ENCODE measurements at regions not wholly inside any gene's neighbourhood (a gene's known extent, or its start where the extent isn't known, plus 50 kb on each side); places are given as distances from the start of the nearest gene placed in this dataset.
"Not testable (repeated sequence)": the region's sequence is repeated elsewhere in the genome, so short reads cannot be mapped to it uniquely, and the experiment has no call there.

GRCh38 chr2:186423481-186423880 is 62.6 kb upstream of the ZC3H15 start:
- H3K4me3 ChIP-seq (replicated peaks in 1 of 3): no peak overlapping the region
- 83 to 89% methylated on average over 2 of the region's 2 CpGs for WGBS, 2 donors
- no peaks in the 10 kb centered on the region for H3K36me3 ChIP-seq
- no peaks in the 10 kb centered on the region for H3K27me3 ChIP-seq
- no peak for DNase-seq
- intact Hi-C loops (cut with DNase I): no loop called here
- H3K27ac ChIP-seq: no peak overlapping the region
- H3K9me3 ChIP-seq: no peaks in the 10 kb centered on the region
- TF ChIP-seq CTCF (IDR thresholded peaks at IDR 0.05) (no peak), POLR2A (IDR thresholded peaks at IDR 0.05) (no peak)
- no peaks in the 10 kb centered on the region for H3K4me1 ChIP-seq

- intact Hi-C loops (cut with DNase I): no loop called here
- WGBS, 2 donors: 73% methylated on average over 2 of the region's 2 CpGs
These were observed 61.8 kb upstream of the ZC3H15 start for GRCh38 chr2:186424265-186424664.

GRCh38 chr2:186425576-186425975 is 60.5 kb upstream of the ZC3H15 start:
- H3K4me1 ChIP-seq: no peaks in the 10 kb centered on the region
- TF ChIP-seq POLR2A (IDR thresholded peaks at IDR 0.05) (no peak), CTCF (IDR thresholded peaks at IDR 0.05) (no peak)
- 83 to 84% methylated on average over 1 of the region's 1 CpG for WGBS, 2 donors
- no peaks in the 10 kb centered on the region for H3K9me3 ChIP-seq
- intact Hi-C loops (cut with DNase I): no loop called here
- no peaks in the 10 kb centered on the region for H3K36me3 ChIP-seq
- H3K4me3 ChIP-seq (replicated peaks in 1 of 3): no peak overlapping the region
- no peak for DNase-seq
- no peak overlapping the region for H3K27ac ChIP-seq
- no peaks in the 10 kb centered on the region for H3K27me3 ChIP-seq

More at GRCh38 chr2:186424265-186424664, 61.8 kb upstream of the ZC3H15 start:
- no peaks in the 10 kb centered on the region for H3K36me3 ChIP-seq
- no peak for DNase-seq
- H3K27me3 ChIP-seq: no peaks in the 10 kb centered on the region
- H3K4me1 ChIP-seq: no peaks in the 10 kb centered on the region
- no peak overlapping the region for H3K27ac ChIP-seq
- H3K9me3 ChIP-seq: no peaks in the 10 kb centered on the region
- TF ChIP-seq POLR2A (IDR thresholded peaks at IDR 0.05) (no peak), CTCF (IDR thresholded peaks at IDR 0.05) (no peak)
- H3K4me3 ChIP-seq (replicated peaks in 1 of 3): no peak overlapping the region

GRCh38 chr2:186426153-186427016 is 59.7 kb upstream of the ZC3H15 start:
- no peaks in the 10 kb centered on the region for H3K9me3 ChIP-seq
- 94% methylated on average over 3 of the region's 3 CpGs for WGBS, 2 donors
- no peaks in the 10 kb centered on the region for H3K36me3 ChIP-seq
- H3K27ac ChIP-seq: no peak overlapping the region
- no peaks in the 10 kb centered on the region for H3K4me1 ChIP-seq
- no peak for TF ChIP-seq POLR2A (IDR thresholded peaks at IDR 0.05)
- no peak for TF ChIP-seq CTCF (IDR thresholded peaks at IDR 0.05)
- DNase-seq: no peak
- no peak overlapping the region for H3K4me3 ChIP-seq (replicated peaks in 1 of 3)
- intact Hi-C loops (cut with DNase I): no loop called here
- no peaks in the 10 kb centered on the region for H3K27me3 ChIP-seq

- intact Hi-C loops (cut with DNase I); DNase-seq: not testable (repeated sequence)
- 87 to 91% methylated on average over 3 of the region's 3 CpGs for WGBS, 2 donors
These were observed 59.1 kb upstream of the ZC3H15 start for GRCh38 chr2:186427017-186427350.

More at GRCh38 chr2:186427017-186427350, 59.1 kb upstream of the ZC3H15 start:
- not testable (repeated sequence) for H3K27ac ChIP-seq; H3K4me3 ChIP-seq (replicated peaks in 1 of 3); H3K27me3 ChIP-seq; H3K36me3 ChIP-seq; H3K9me3 ChIP-seq; H3K4me1 ChIP-seq
